Heart left ventricle (tissue), 16 donors: ENCODE measurements at regions not wholly inside any gene's neighbourhood (a gene's known extent, or its start where the extent isn't known, plus 50 kb on each side); places are given as distances from the start of the nearest gene placed in this dataset.

ENCODE experiments used
- ATAC-seq, 4 donors: fragments of 200-7000 bp; cut with Tn5 transposase; one replicate each; pipeline ENCODE4 v1.9.1; 2020 to 2022; ENCODE audit warnings: moderate library complexity in 4 of 4, mild to moderate bottlenecking in 3 of 4, moderate number of reproducible peaks in 1 of 4
- DNase-seq, 5 donors: peaks; one replicate each; pipeline ENCODE4 v3.0.0-alpha.2; 2020
- H3K27ac ChIP-seq, 12 donors: fragments of 200-600 bp; sonication (generic) in 4 of 12; one replicate each; pipeline versions ENCODE4 v1.5.0 to v1.8.0; 2016 to 2022; ENCODE audit warnings: mild to moderate bottlenecking in 2 of 12
- H3K27me3 ChIP-seq, 9 donors: fragments of 200-600 bp; sonication (generic) in 2 of 9; one replicate each; pipeline versions ENCODE4 v1.5.1 to v1.8.0; 2016 to 2022; ENCODE audit warnings: mild to moderate bottlenecking in 3 of 9
- H3K36me3 ChIP-seq, 9 donors: fragments of 200-600 bp; sonication (generic) in 2 of 9; one replicate each; pipeline versions ENCODE4 v1.5.0 to v1.8.0; 2018 to 2022; ENCODE audit warnings: mild to moderate bottlenecking in 2 of 9
- H3K4me1 ChIP-seq, 12 donors: fragments of 200-600 bp; sonication (generic) in 4 of 12; one replicate each; pipeline versions ENCODE4 v1.5.0 to v1.8.0; 2016 to 2022; ENCODE audit warnings: mild to moderate bottlenecking in 3 of 12
- H3K4me3 ChIP-seq, 12 donors: fragments of 200-600 bp; sonication (generic) in 4 of 12; one replicate each; pipeline versions ENCODE4 v1.5.0 to v1.8.0; 2017 to 2022; ENCODE audit warnings: mild to moderate bottlenecking in 9 of 12, moderate library complexity in 4 of 12
- H3K9me3 ChIP-seq, 12 donors: fragments of 200-600 bp; sonication (generic) in 4 of 12; one replicate each; pipeline versions ENCODE4 v1.5.0 to v1.8.0; 2016 to 2022; ENCODE audit warnings: mild to moderate bottlenecking in 1 of 12
- CTCF ChIP-seq, 12 donors: fragments of 200-600 bp; sonication (generic) in 4 of 12; IDR thresholded peaks; one replicate each; pipeline versions ENCODE4 v1.5.0 to v1.8.0; 2018 to 2022; ENCODE audit warnings: antibody characterized with exemption in 12 of 12, mild to moderate bottlenecking in 5 of 12
- POLR2A ChIP-seq, 2 donors: fragments of 450-650 bp; IDR thresholded peaks; one replicate each; pipeline ENCODE4 v1.6.1; 2017; ENCODE audit warnings: antibody characterized with exemption in 2 of 2, mild to moderate bottlenecking in 2 of 2, moderate library complexity in 2 of 2
- WGBS, 4 donors: extraction: QIAGEN DNeasy Blood & Tissue Kit in 2 of 4; methylation state at CpG; one replicate each; pipeline versions ENCODE4 v1.1.5 to v1.1.7; 2013 to 2018; 5-methylcytosine and 5-hydroxymethylcytosine counted together
- intact Hi-C, 10 donors: fragments of 100-400 bp; cut with DNase I; formaldehyde crosslinking; loops; one replicate each; pipeline versions ENCODE4 v1.11.1 to v1.14.2; 2022
- donor health status: ischemic (EF 13 %, LVEDD 7.1; RV severe dilation, severe dysfunction).
- donor health status: healthy with polysubstance abuse.
- donor health status: DM: no; HTN: yes; CAD: no.
- donor health status: DM: no; HTN: no; CAD: no.
- donor health status: ischemic (EF 25% LVEDD 6.9; RV normal size, moderate dysfunction).
- donor health status: ischemic (EF 25% LVEDD 5.7; RV mildly dilated, moderate dysfunction).
- donor health status: healthy.
- donor health status: DM: yes; HTN: yes; CAD: no.
- donor health status: ischemic (EF 35%, LVEDD 5.7; RV mildly dilated, moderate dysfunction).
- donor health status: nonischemic (EF 11% LVEDD 7.7; RV severe dilation, severe dysfunction).
- donor health status: DM: yes; HTN: yes; CAD: no.
- donor health status: PGD.
- donor health status: ischemic (EF 29% LVEDD 5.4; RV normal size, mild dysfunction).
- donor health status: nonischemic (EF 23%, LVEDD 6.1; RV moderate dilation, normal function).

- Histone ChIP-seq H3K4me1 (no peaks in the 10 kb centered on the region), H3K27ac (no peak overlapping the region), H3K4me3 (no peak overlapping the region), H3K27me3 (no peaks in the 10 kb centered on the region), H3K36me3 (no peaks in the 10 kb centered on the region), H3K9me3 (no peaks in the 10 kb centered on the region)
- WGBS, 4 donors: 52 to 66% (median 55%) methylated on average over 3 of the region's 3 CpGs
- ATAC-seq (no peak), DNase-seq (no peak)
- TF ChIP-seq POLR2A (IDR thresholded peaks at IDR 0.05) (no peak), CTCF (IDR thresholded peaks at IDR 0.05) (no peak)
- intact Hi-C loops: no loop called here
Observed at GRCh38 chr4:187354740-187355139, 631.1 kb upstream of the FAT1 start.

- intact Hi-C loops: no loop called here
- no peak for DNase-seq
- no peaks in the 10 kb centered on the region for H3K27me3 ChIP-seq
- WGBS, 4 donors: 88 to 97% (median 93%) methylated on average over 1 of the region's 1 CpG
- no peaks in the 10 kb centered on the region for H3K36me3 ChIP-seq
- H3K4me3 ChIP-seq: no peak overlapping the region
- H3K27ac ChIP-seq: no peak overlapping the region
- ATAC-seq: no peak
- H3K9me3 ChIP-seq: no peaks in the 10 kb centered on the region
- TF ChIP-seq POLR2A (IDR thresholded peaks at IDR 0.05): no peak
- no peak for TF ChIP-seq CTCF (IDR thresholded peaks at IDR 0.05)
- H3K4me1 ChIP-seq: no peaks in the 10 kb centered on the region
Observed at GRCh38 chr4:187357045-187357643, 633.5 kb upstream of the FAT1 start.

GRCh38 chr4:187357821-187358220, 634.2 kb upstream of the FAT1 start:
- ATAC-seq (no peak), DNase-seq (no peak)
- Histone ChIP-seq H3K27me3 (no peaks in the 10 kb centered on the region), H3K4me1 (no peaks in the 10 kb centered on the region), H3K4me3 (no peak overlapping the region), H3K9me3 (no peaks in the 10 kb centered on the region), H3K36me3 (no peaks in the 10 kb centered on the region), H3K27ac (no peak overlapping the region)
- 81 to 84% (median 83%) methylated on average over 4 of the region's 4 CpGs for WGBS, 4 donors
- intact Hi-C loops: no loop called here
- no peak for TF ChIP-seq CTCF (IDR thresholded peaks at IDR 0.05)
- no peak for TF ChIP-seq POLR2A (IDR thresholded peaks at IDR 0.05)

- DNase-seq (no peak), ATAC-seq (peak in 1 of 4 donors; percentile 34)
- intact Hi-C loops: no loop called here
- TF ChIP-seq CTCF (IDR thresholded peaks at IDR 0.05) (no peak), POLR2A (IDR thresholded peaks at IDR 0.05) (no peak)
- no peak overlapping the region for H3K4me3 ChIP-seq
- H3K36me3 ChIP-seq: no peaks in the 10 kb centered on the region
- no peaks in the 10 kb centered on the region for H3K4me1 ChIP-seq
- H3K27me3 ChIP-seq: no peaks in the 10 kb centered on the region
- 90 to 96% (median 93%) methylated on average over 31 of the region's 31 CpGs for WGBS, 4 donors
- no peaks in the 10 kb centered on the region for H3K9me3 ChIP-seq
- H3K27ac ChIP-seq: no peak overlapping the region
Observed at GRCh38 chr4:187362937-187363857, 632.4 kb upstream of the ZFP42 start.
